GM18498 (cell line): ENCODE measurements at regions not wholly inside any gene's neighbourhood (a gene's known extent, or its start where the extent isn't known, plus 50 kb on each side); places are given as distances from the start of the nearest gene placed in this dataset.
"Not testable (repeated sequence)": the region's sequence is repeated elsewhere in the genome, so short reads cannot be mapped to it uniquely, and the experiment has no call there.

ENCODE experiments used
- ATAC-seq: cut with Tn5 transposase; IDR thresholded peaks from one replicate; pipeline ENCODE4 v1.9.1; 2021; ENCODE audit warnings: mild to moderate bottlenecking, moderate library complexity; ENCODE audit not compliant: unreplicated experiment

DNA sequence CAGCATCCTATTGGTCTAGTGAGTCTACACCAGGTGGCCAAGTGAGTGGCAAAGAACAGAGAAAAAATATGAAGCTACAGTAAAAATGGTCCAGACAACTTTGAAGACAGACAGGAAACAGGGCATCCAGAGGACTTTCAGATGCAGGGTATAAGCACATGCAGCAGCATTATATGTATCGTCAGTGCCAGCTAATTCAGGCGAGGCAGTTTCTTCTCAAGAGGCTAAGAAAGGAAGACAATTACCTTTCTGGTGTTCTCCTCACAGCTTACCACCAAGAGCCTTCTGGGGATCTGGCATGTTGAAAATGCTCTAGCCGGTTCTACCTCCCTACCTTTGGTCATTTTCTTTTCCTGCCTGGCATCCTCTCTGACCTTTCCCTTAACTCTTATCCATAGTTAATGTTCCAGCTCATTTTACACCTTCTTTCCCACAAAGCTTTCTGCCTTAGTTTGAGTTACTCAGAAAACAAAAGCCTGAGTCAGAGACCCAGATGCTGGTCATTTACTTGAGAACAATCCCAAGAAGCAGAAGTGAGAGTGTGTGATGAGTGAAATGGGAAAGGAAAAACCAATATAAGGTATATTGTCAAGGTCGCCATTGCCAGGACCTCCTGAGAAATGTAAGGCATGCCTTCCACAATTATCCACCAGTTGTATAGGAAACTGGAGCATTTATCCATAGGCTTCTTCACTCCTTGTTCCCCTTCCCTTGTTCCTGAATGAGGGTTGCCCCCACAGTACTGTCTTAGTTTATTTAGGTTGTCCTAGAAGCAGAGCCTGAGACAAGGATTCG is 444.1 kb downstream of the PLPP3 start:
- peak; percentile 57 for ATAC-seq

DNA sequence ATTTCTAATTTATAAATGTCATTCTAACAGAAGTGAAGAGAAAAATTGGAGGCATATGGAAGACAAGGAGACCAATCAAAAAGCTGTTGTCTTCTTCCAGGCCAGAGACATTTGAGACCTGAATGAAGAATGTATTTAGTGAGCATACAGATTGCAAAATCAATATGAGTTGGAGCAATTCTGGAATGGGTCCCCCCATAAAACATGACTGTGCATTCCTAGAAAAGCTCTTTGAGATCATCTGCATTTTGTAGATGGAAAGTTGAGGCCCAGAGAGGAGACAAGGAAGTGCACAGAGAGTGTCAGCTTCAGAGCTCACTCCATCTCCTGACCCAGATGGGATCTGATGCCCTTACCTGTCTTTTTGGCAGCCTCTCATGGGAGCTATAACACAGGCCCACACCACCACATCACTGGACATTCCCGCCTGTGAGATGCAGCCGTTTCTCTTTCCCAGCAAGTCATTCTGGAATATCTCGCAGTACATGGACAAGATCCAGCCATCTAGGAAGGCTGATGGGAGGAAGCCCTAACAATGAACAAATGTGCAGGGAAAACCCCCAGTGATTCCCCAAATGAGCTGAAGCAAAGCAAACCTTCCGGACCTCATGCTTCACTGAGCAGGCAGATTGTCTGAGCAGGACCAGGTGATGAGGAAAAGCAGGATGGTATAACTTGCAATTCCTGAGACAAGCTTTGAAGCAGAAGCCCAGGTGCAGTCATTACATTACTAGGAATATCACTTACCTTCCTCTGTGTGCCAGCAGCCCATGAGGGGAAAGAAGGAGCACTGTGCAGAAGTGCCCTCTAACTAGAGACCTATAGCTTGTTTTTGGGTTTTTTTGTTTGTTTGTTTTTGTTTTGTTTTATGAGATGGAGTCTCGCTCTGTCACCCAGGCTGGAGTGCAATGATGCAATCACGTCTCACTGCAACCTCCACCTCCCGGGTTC is 445.6 kb downstream of the PLPP3 start:
- no peak for ATAC-seq

DNA sequence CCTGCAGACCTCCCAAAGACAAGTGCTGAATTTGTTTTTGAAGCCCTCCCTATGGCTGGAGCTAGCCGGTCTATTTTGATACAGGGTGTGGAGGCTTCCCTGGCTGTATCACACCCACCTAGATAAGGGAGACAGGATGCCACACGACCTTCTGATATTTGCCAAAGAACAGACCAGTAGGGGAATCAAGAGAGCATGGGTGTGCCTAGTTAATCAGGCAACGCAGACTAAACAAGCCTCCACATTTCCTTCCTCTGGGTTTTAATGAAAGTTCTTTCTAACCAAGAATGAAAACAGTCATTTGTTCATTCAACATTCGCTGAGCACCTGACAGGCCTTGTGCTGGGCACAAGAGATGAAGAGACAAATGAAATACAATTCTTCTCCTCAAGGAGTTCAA is 446.8 kb downstream of the PLPP3 start:
- ATAC-seq = no peak

DNA sequence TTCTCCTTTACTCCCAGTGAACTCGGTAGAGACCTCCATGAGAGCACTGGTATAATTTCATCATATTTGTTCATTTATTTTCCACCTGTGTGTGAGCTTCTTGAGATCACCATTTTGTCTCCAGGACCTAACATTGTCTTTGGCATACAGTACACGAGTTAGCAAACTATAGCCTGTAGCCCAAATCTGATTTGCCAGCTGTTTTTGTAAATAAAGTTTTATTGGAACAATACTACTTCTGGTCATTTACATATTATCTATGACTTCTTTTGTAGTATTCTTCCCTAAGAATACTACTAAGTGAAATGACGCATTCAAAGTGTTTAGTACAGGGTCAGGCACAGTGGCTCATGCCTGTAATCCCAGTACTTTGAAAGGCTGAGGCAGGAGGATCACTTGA is 449.5 kb downstream of the PLPP3 start:
- ATAC-seq = no peak

DNA sequence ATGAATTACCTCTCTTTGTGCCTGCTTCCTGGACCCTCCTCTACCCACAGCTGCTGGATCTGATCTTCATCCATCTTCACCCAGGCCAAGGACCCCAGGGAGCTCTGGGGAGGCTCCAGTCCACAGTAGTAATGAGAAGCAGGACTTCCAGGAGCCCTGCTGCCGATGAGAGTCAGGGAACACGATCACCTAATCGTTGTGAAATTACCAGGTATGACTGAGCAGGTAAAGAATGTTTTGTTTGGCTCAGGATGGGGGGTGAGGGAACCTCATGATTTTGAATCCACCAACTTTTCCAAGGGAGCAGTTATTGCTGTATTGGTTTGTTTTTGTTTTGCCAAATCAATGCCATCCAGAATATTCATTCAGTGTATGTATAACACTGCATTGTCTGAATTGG is 454.0 kb downstream of the PLPP3 start:
- ATAC-seq = no peak

DNA sequence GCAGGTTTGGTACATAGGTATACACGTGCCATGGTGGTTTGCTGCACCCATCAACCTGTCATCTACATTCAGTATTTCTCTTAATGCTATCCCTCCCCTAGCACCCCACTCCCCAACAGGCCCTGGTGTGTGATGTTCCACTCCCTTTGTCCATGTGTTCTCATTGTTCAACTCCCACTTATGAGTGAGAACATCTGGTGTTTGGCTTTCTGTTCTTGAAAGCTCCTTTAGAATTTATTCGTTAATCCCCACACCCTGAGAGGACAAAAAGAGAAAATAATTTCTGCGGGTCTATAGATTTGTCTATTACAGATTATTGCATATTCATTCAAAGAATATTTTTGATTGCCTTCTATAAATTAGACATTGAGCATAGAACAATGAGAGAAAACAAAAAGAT is 455.5 kb downstream of the PLPP3 start:
- ATAC-seq = no peak

DNA sequence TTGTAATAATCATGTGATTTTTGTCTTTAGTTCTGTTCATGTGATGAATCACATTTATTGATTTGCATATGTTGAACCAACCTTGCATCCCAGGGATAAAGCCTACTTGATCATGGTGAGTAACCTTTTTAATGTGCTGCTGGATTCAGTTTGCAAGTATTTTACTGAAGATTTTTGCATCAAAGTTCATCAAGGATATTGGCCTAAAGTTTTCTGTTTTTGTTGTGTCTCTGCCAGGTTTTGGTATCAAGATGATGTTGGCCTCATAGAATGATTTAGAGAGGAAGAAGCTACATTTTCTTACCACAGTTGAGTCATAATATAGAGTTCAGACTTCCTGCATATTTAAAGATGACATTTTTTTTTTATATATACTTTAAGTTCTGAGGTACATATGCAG is 455.9 kb downstream of the PLPP3 start:
- ATAC-seq = no peak

DNA sequence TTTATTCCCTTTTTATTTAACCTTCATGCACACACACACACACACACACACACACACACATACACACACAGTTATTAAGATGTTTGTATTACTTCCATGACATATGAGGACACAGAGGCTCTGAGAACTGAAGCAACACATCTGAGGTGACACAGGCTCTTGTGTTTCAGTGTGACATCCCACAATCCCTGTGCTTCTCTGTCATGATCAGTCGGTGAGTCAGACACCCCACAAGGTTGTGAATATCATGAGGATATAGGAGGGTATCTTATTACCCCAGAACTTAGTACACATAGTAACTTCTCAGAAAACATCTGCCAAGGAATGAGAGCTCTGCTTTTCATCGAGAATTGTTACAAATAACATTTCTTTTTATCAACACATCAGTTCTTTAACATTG is 459.3 kb downstream of the PLPP3 start:
- no peak for ATAC-seq

DNA sequence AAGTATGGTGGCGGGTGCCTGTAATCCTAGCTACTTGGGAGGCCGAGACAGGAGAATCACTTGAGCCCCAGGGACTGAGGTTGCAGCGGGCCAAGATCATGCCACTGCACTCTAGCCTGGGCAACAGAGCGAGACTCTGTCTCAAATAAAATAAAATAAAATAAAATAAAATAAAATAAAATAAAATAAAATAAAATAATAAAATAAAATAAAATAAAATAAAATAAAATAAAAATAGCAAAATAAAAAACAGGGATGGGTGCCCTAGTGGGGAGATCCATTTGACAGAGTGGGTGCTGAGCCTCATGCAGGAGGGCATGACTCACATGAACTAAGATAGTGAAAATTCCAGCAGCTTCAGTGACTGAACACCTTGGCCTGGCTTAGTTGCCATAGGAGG is 460.7 kb downstream of the PLPP3 start:
- not testable (repeated sequence) for ATAC-seq

DNA sequence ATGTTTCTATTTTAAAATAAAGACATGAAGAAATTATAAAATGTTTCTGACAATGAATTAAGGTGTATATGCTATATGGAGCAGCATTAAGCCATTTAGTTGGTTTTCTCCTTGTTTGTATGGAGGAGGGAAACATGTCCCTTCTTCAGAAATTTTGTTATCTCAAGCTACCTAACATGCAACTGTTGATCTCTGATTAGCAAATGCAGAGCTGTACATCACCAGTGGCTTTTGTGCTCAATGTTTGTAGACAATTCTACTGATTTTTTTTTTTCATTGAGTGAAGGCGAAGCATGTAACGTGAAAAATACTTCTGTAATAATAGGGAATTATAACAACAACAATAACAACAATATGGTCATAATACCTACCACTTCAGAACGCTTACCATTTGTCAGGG is 463.7 kb downstream of the PLPP3 start:
- no peak for ATAC-seq

DNA sequence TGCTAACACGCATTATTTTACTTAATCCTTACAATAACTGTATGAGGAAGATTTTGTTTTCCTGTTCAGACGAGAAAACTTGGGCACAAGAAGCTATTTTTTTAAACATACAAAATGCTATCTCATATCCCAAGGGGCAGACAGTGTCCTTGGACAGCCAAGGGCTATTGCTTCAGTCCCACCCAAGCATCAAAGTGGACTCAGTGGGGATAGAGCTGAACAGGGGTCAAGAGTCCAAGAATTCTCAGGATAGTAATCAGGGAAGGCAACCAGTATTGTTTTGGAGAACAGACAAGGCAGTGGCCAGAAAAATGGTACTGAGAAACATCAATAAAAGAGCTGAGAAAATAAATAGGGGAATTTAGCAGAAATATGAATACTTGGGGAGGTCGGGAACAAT is 465.7 kb downstream of the PLPP3 start:
- no peak for ATAC-seq

DNA sequence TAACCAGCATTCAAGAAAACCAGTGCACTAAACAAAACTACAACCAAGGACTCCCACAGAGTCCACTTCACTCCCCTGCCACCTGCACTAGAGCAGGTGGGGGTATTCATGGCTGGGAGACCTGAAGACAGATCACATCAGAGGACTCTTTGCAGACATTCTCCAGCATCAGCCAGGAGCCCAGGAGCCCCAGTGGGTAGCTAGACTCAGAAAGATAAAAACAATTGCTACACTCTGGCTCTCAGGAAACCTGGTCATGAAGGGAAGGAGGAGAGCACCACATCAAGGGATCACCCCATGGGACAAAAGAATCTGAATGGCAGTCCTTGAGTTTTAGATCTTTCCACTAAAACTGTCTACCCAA is 472.1 kb downstream of the PLPP3 start:
- no peak for ATAC-seq

DNA sequence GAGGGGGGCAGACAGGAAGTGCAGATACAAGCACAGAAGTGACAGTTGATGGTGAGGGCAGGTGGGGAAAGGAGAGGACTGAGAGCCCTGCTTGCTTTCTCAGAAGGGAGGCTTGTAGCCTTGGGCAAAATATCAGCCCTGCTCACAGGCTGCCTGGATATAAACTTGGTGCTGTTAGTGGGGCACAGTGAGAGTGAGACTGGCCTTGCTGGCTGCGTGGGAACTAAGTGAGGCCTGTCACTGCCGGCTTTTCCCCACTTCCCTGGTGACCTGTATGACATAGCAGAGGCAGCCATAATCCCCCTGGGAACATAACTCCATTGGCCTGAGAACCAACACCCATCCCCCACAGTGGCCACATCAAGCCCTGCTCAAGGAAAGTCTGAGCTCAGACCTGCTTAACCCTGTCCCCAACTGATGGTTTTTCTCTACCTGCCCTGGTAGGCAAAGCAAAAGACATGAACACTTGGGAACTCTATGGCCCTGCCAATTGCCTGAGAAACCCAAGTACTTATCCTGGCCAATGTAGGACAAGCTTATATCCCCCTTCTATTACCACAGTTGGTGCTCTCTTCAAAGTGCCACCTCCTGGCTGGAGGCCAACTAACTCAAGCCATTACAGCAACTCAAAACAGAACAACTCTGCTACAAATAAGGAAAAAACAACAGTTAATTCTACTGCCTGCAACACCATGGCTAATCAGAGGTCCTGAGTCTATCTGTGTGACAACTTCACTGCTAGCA is 472.7 kb downstream of the PLPP3 start:
- no peak for ATAC-seq

DNA sequence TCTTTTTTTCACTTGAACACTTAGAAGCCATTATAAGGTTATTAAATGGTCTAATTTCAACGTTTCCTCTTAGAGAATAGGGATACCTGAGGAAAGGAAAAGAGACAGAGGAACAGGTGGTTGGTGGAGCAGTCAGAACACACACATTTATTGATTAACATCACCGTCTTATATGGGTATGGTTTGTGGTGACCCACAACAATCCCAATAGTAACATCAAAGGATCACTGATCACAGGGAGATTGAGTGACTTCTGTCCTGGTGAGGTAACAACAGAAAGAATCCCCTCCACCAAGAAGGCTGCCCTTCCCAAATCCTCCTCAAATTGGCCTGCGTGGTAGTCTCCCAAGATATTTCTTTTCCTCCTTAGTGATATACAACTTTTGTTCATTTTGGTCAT is 474.0 kb downstream of the PLPP3 start:
- no peak for ATAC-seq

DNA sequence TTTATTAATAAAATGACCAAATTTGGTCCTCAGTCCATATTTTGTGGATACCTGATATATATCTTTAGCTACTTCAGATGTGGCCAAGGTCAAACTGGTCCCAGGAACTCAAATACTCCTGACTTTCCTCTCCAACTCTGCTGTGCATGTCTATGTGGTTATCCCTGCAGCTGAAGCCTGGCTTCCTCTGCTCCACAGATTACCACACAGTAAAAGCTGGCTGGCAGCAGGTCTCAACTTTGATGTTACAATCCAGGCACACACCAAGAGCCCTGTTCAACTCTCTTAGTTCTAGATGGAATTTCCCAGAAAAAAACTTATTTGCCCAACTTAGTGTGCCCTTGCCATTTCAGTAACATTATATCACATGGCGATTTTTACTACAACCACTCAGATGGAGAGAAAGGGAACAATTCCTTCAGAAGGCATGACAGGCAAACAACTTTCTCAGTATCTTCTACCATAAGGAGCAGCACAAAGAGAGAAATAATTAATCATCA is 479.5 kb downstream of the PLPP3 start:
- ATAC-seq = no peak

DNA sequence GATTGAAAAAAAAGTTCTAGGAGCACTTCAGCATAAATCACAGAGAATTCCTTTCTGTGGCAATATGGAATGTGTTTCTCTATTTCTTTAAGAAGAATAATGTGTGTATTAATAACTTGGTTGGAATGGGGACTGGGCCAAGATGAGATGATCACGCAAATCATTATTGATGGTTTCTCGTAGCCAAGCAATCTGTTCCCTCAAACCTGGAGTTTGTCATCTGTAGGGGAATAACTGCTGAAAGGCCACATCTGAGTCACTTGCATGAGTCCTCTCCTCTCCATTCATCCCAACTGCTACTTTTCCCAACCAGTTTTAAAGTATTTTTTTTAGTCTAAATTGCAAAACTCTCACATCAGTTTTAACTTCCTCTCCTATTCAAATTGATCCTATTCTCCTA is 480.4 kb downstream of the PLPP3 start:
- ATAC-seq = no peak

DNA sequence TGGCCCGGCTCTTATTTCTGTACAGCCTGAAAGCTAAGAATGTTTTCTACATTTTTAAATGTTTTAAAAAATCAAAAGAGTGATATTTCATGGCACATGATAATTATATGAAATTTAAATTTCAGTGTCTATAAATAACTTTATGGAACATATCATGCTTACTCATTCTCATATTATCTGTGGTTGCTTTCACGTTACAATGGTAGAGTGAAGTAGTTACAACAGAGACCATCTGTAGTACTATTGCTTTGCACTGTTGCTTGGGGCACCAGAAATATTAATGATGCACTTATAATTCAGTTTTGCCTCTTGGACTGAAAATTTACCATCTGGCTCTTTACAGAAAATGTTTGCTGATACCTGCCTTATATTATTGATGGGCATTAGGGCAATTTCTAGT is 481.6 kb downstream of the PLPP3 start:
- no peak for ATAC-seq

DNA sequence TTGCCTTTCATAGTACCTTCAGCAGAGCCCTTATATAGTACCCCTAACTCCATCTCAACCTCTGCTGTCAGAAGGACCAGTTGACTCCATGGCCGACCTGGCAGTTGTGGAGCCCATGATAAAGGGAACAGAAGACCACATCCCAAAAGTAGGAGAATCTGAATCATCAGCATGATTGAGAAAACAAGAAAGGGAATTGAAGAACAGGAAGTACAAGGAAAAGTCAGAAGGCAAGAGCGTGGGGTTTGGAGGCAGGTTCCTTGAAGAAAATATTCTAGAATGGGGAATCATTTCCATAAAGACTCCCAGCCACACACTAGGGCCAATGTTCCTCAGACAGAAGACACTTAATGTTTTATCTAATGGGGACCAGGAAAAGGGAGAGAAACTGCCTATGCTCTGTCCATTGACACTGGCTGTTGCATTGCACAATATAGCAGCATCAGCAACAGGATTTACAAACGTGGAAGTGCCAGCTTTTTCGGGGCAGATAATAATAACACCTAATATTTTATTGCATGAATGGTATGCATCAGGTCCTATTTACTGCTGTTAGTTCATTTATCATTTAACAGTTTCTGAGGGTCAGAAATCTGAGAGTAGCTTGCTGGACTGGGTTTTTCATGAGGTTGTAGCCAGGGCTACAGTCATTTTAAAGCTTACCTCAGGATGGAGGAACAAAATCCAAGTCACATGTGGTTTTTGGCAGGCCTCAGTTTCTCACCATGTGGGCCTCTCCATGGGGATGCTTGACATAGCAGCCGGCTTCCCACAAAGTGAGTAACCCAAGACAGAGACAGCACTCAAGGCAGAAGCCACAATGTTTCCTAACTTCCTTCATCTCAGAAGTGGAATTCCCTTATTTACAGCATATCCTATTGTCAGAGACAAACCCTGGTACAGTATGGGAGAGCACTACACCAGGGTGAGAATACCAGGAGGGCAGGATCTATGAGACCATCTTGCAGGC is 483.4 kb downstream of the PLPP3 start:
- ATAC-seq = no peak

DNA sequence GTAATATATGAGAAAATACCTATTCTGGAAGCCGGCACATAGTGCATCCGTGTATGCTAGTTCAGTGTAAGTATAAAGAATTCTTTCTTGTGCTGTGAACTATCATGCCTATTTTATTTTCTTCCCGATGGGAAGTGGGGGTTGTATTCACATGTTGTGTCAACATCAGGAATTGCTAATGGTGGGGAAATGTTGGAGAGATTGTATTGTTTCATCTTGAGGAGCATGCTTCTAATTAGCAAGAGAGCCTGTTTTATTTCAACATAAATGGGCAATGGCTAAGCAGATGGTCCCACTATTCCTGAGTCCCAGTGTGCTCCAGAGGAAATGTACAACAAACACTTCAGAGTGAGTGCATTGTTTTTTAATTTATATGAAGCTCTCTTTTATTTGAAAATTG is 485.2 kb downstream of the PLPP3 start:
- ATAC-seq = no peak
